Smooth muscle cell (in vitro differentiated cells): ENCODE measurements at regions not wholly inside any gene's neighbourhood (a gene's known extent, or its start where the extent isn't known, plus 50 kb on each side); places are given as distances from the start of the nearest gene placed in this dataset.

Source experiments
- DNase-seq: peaks from one replicate; lab custom pipeline; 2025; ENCODE audit not compliant: unreplicated experiment; lab: John Stamatoyannopoulos, UW
- H2AFZ ChIP-seq: fragments of 200-600 bp; sonication (generic); 2 replicates; pipeline ENCODE4 v1.6.0; 2016; ENCODE audit warnings: antibody characterized with exemption, low read depth, mild to moderate bottlenecking
- H3F3A ChIP-seq: fragments of 200-600 bp; sonication (generic); 2 replicates; pipeline ENCODE4 v1.6.0; 2017; ENCODE audit warnings: antibody characterized with exemption, low read depth
- H3K27ac ChIP-seq: fragments of 200-600 bp; sonication (generic); 2 replicates; pipeline ENCODE4 v1.5.1; 2016; ENCODE audit warnings: low read depth, mild to moderate bottlenecking
- H3K27me3 ChIP-seq: fragments of 200-600 bp; sonication (generic); 2 replicates; pipeline ENCODE4 v1.6.1; 2016; ENCODE audit warnings: low read depth, mild to moderate bottlenecking
- H3K36me3 ChIP-seq: fragments of 200-600 bp; sonication (generic); 2 replicates; pipeline ENCODE4 v1.5.1; 2016; ENCODE audit warnings: low read depth
- H3K4me1 ChIP-seq: fragments of 200-600 bp; sonication (generic); 2 replicates; pipeline ENCODE4 v1.5.1; 2016; ENCODE audit warnings: low read depth
- H3K4me2 ChIP-seq: fragments of 200-600 bp; sonication (generic); 2 replicates; pipeline ENCODE4 v1.6.0; 2016; ENCODE audit warnings: mild to moderate bottlenecking
- H3K4me3 ChIP-seq: fragments of 200-600 bp; sonication (generic); 2 replicates; pipeline ENCODE4 v1.5.1; 2016; ENCODE audit warnings: mild to moderate bottlenecking
- H3K79me2 ChIP-seq: fragments of 200-600 bp; sonication (generic); 2 replicates; pipeline ENCODE4 v1.6.0; 2016; ENCODE audit warnings: low read depth, mild to moderate bottlenecking
- H3K9ac ChIP-seq: fragments of 200-600 bp; sonication (generic); 2 replicates; pipeline ENCODE4 v1.6.0; 2016; ENCODE audit warnings: low read depth
- H3K9me3 ChIP-seq: fragments of 200-600 bp; sonication (generic); replicated peaks from 2 replicates; pipeline ENCODE4 v1.5.1; 2016; ENCODE audit warnings: low read depth
- H4K20me1 ChIP-seq: fragments of 200-600 bp; sonication (generic); 2 replicates; pipeline ENCODE4 v1.6.0; 2016; ENCODE audit warnings: low read depth
- CTCF ChIP-seq: fragments of 200-600 bp; sonication (generic); IDR thresholded peaks from 2 replicates; pipeline ENCODE4 v1.5.1; 2017; ENCODE audit warnings: borderline replicate concordance, mild to moderate bottlenecking, antibody characterized with exemption; ENCODE audit not compliant: insufficient read depth, poor library complexity, severe bottlenecking
- WGBS: methylation state at CpG from one replicate; pipeline ENCODE4 v1.1.7; 2016; ENCODE audit warnings: low lambda C conversion rate; 5-methylcytosine and 5-hydroxymethylcytosine counted together

GRCh38 chr13:72657379-72657778 lies 70.0 kb downstream of the MZT1 start:
- no peak overlapping the region for H3K4me2 ChIP-seq
- no peak overlapping the region for H2AFZ ChIP-seq
- peaks cover 4% of the 10 kb centered on the region for H3K4me1 ChIP-seq
- no peaks in the 10 kb centered on the region for H3K9me3 ChIP-seq
- no peak overlapping the region for H3K27ac ChIP-seq
- H3K9ac ChIP-seq = no peak overlapping the region
- H3K79me2 ChIP-seq = no peaks in the 10 kb centered on the region
- H4K20me1 ChIP-seq = no peaks in the 10 kb centered on the region
- no peak overlapping the region for H3K4me3 ChIP-seq
- no peaks in the 10 kb centered on the region for H3K27me3 ChIP-seq
- no peak for DNase-seq
- no peaks in the 10 kb centered on the region for H3K36me3 ChIP-seq
- no peak for TF ChIP-seq CTCF
- 98% methylated on average over 3 of the region's 3 CpGs for WGBS
- no peaks in the 10 kb centered on the region for H3F3A ChIP-seq

GRCh38 chr13:72656357-72656756 lies 71.1 kb downstream of the MZT1 start:
- H3K9ac ChIP-seq = no peak overlapping the region
- TF ChIP-seq CTCF = no peak
- DNase-seq = no peak
- H3K9me3 ChIP-seq = no peaks in the 10 kb centered on the region
- no peak overlapping the region for H2AFZ ChIP-seq
- H4K20me1 ChIP-seq = no peaks in the 10 kb centered on the region
- no peak overlapping the region for H3K4me2 ChIP-seq
- H3K4me1 ChIP-seq = peaks cover 4% of the 10 kb centered on the region
- no peaks in the 10 kb centered on the region for H3K27me3 ChIP-seq
- H3K4me3 ChIP-seq = no peak overlapping the region
- no peaks in the 10 kb centered on the region for H3K79me2 ChIP-seq
- no peak overlapping the region for H3K27ac ChIP-seq
- H3K36me3 ChIP-seq = no peaks in the 10 kb centered on the region
- 88% methylated on average over 2 of the region's 2 CpGs for WGBS
- H3F3A ChIP-seq = no peaks in the 10 kb centered on the region

- H3K4me2 ChIP-seq = no peak overlapping the region
- no peaks in the 10 kb centered on the region for H3F3A ChIP-seq
- peaks cover 4% of the 10 kb centered on the region for H3K4me1 ChIP-seq
- no peak for TF ChIP-seq CTCF
- WGBS = 98% methylated on average over 2 of the region's 2 CpGs
- H3K27ac ChIP-seq = no peak overlapping the region
- H3K27me3 ChIP-seq = no peaks in the 10 kb centered on the region
- no peak overlapping the region for H3K4me3 ChIP-seq
- no peaks in the 10 kb centered on the region for H3K79me2 ChIP-seq
- H4K20me1 ChIP-seq = no peaks in the 10 kb centered on the region
- no peak overlapping the region for H3K9ac ChIP-seq
- H3K9me3 ChIP-seq = no peaks in the 10 kb centered on the region
- no peaks in the 10 kb centered on the region for H3K36me3 ChIP-seq
- DNase-seq = no peak
- H2AFZ ChIP-seq = no peak overlapping the region
Observed at GRCh38 chr13:72653506-72653905, 73.9 kb downstream of the MZT1 start.

GRCh38 chr13:72652681-72653080 lies 74.7 kb downstream of the MZT1 start:
- Histone ChIP-seq H3K4me2 (no peak overlapping the region), H3K27ac (no peak overlapping the region), H3F3A (no peaks in the 10 kb centered on the region), H3K4me1 (peaks cover 4% of the 10 kb centered on the region), H3K9me3 (no peaks in the 10 kb centered on the region), H2AFZ (no peak overlapping the region), H3K9ac (no peak overlapping the region), H3K4me3 (no peak overlapping the region), H3K79me2 (no peaks in the 10 kb centered on the region), H4K20me1 (no peaks in the 10 kb centered on the region), H3K36me3 (no peaks in the 10 kb centered on the region), H3K27me3 (no peaks in the 10 kb centered on the region)
- no peak for DNase-seq
- TF ChIP-seq CTCF = no peak
- 90% methylated on average over 2 of the region's 2 CpGs for WGBS
